DOHH2 (cell line): ENCODE measurements at regions not wholly inside any gene's neighbourhood (a gene's known extent, or its start where the extent isn't known, plus 50 kb on each side); places are given as distances from the start of the nearest gene placed in this dataset.

Source experiments
- EZH2phosphoT487 ChIP-seq: fragments of 200-600 bp; sonication (generic); IDR thresholded peaks from 2 replicates; pipeline ENCODE4 v1.6.1; 2017; ENCODE audit warnings: borderline replicate concordance, mild to moderate bottlenecking, antibody characterized with exemption, low read length, moderate library complexity, mixed read lengths
- TF ChIP-seq, protein P1 (sequence below): fragments of 200-600 bp; sonication (generic); IDR thresholded peaks from one replicate; pipeline ENCODE4 v1.5.1; 2014; ENCODE audit warnings: antibody characterized with exemption, mild to moderate bottlenecking, low read depth, low read length; ENCODE audit not compliant: poor library complexity, severe bottlenecking

DNA sequence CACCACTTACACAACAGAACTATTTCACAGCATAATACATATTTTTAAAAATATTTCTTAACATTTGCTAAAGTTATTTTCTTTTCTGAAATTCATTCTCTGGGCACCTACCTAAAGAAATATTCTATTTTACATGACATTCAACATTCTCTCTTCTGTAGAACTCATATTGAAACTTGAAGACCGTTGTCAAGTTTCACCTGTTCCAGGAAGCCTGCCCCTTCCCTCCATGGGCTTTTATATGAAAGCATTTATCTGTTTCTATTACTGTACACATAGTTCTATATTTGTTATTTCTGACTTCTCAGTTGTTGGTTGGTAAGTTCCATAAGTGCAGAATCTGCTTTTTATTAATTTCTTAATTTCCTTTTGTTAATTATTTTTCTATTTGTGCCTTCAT, 204.3 kb upstream of the ALCAM start:
- TF ChIP-seq, protein P1, sequence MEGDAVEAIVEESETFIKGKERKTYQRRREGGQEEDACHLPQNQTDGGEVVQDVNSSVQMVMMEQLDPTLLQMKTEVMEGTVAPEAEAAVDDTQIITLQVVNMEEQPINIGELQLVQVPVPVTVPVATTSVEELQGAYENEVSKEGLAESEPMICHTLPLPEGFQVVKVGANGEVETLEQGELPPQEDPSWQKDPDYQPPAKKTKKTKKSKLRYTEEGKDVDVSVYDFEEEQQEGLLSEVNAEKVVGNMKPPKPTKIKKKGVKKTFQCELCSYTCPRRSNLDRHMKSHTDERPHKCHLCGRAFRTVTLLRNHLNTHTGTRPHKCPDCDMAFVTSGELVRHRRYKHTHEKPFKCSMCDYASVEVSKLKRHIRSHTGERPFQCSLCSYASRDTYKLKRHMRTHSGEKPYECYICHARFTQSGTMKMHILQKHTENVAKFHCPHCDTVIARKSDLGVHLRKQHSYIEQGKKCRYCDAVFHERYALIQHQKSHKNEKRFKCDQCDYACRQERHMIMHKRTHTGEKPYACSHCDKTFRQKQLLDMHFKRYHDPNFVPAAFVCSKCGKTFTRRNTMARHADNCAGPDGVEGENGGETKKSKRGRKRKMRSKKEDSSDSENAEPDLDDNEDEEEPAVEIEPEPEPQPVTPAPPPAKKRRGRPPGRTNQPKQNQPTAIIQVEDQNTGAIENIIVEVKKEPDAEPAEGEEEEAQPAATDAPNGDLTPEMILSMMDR = no peak
- no peak for TF ChIP-seq EZH2phosphoT487
